Esophagus muscularis mucosa (tissue), 4 donors: ENCODE measurements at regions not wholly inside any gene's neighbourhood (a gene's known extent, or its start where the extent isn't known, plus 50 kb on each side); places are given as distances from the start of the nearest gene placed in this dataset.

ENCODE experiments used
- DNase-seq: peaks from one replicate; pipeline ENCODE4 v3.0.0-alpha.2; 2017; ENCODE audit errors: extremely low spot score
- H3K27ac ChIP-seq, 4 donors: fragments of 200-600 bp; sonication (generic); replicated peaks in 1 of 4; 1 replicate in 3 of 4; 2 replicates in 1 of 4; pipeline ENCODE4 v1.5.1; 2016 to 2019; ENCODE audit warnings: mild to moderate bottlenecking in 1 of 4
- H3K27me3 ChIP-seq, 4 donors: fragments of 200-600 bp; sonication (generic); one replicate each; pipeline versions ENCODE4 v1.5.1 to v1.6.0; 2016 to 2019
- H3K36me3 ChIP-seq, 4 donors: fragments of 200-600 bp; sonication (generic); one replicate each; pipeline ENCODE4 v1.5.1; 2016 to 2019
- H3K4me1 ChIP-seq, 4 donors: fragments of 200-600 bp; sonication (generic); one replicate each; pipeline ENCODE4 v1.5.1; 2016 to 2019
- H3K4me3 ChIP-seq, 4 donors: fragments of 200-600 bp; sonication (generic); 1 replicate in 2 of 4; 2 replicates in 2 of 4; pipeline ENCODE4 v1.5.1; 2016 to 2019; ENCODE audit warnings: mild to moderate bottlenecking in 4 of 4, moderate library complexity in 1 of 4
- H3K9me3 ChIP-seq, 4 donors: fragments of 200-600 bp; sonication (generic); 1 replicate in 3 of 4; 2 replicates in 1 of 4; pipeline ENCODE4 v1.5.1; 2016 to 2019
- CTCF ChIP-seq, 3 experiments: fragments of 200-600 bp in 2 of 3; fragments of 450-650 bp in 1 of 3; sonication (generic) in 2 of 3; IDR thresholded peaks; one replicate each; pipeline ENCODE4 v1.5.1; 2017 to 2019; ENCODE audit warnings: antibody characterized with exemption in 3 of 3, mild to moderate bottlenecking in 2 of 3, moderate library complexity in 1 of 3
- EP300 ChIP-seq: sonication (generic); formaldehyde crosslinking; IDR thresholded peaks from one replicate; pipeline ENCODE4 v1.6.1; 2017; ENCODE audit warnings: antibody characterized with exemption
- POLR2A ChIP-seq: fragments of 450-650 bp; IDR thresholded peaks from one replicate; pipeline ENCODE4 v1.6.1; 2017; ENCODE audit warnings: antibody characterized with exemption, moderate library complexity, mild to moderate bottlenecking, low read depth
- POLR2AphosphoS5 ChIP-seq, 2 donors: sonication (generic); formaldehyde crosslinking; IDR thresholded peaks; one replicate each; pipeline ENCODE4 v1.6.1; 2017; ENCODE audit warnings: antibody characterized with exemption in 2 of 2
- WGBS: methylation state at CpG from one replicate; pipeline ENCODE4 v1.1.5; 2018; 5-methylcytosine and 5-hydroxymethylcytosine counted together
- intact Hi-C: fragments of 100-400 bp; cut with DNase I; formaldehyde crosslinking; loops from one replicate; pipeline ENCODE4 v1.15.1; 2023

DNA sequence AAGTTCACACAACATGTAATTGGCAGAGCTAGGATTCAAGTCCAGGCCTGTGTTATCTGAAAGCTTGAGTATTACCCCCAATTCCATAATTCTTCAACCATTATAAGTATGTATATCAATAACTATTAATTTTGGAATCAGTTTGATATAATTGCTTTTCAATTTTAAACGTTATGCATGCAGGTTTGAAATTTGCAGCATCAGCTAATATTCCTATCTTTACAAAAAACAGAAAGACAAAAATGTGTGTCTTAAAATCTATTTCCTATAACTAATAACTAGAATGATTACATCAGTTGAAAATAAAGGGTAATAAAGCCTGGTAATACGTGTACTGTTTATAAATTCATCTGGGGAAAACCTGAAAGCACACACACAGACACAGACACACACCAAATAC, 543.3 kb upstream of the PKDCC start:
- Histone ChIP-seq H3K4me3 (no peak overlapping the region), H3K4me1 (no peaks in the 10 kb centered on the region), H3K9me3 (peaks cover 0 to 14% (median 2%) of the 10 kb centered on the region in 4 donors), H3K36me3 (no peaks in the 10 kb centered on the region), H3K27me3 (no peaks in the 10 kb centered on the region), H3K27ac (no peak overlapping the region)
- 88% methylated on average over 2 of the region's 2 CpGs for WGBS
- TF ChIP-seq EP300: no peak
- no peak for TF ChIP-seq POLR2AphosphoS5 (IDR thresholded peaks at IDR 0.05)
- no peak for TF ChIP-seq CTCF (IDR thresholded peaks at IDR 0.05)
- TF ChIP-seq POLR2A: no peak
- intact Hi-C loops: no loop called here
- no peak for DNase-seq

DNA sequence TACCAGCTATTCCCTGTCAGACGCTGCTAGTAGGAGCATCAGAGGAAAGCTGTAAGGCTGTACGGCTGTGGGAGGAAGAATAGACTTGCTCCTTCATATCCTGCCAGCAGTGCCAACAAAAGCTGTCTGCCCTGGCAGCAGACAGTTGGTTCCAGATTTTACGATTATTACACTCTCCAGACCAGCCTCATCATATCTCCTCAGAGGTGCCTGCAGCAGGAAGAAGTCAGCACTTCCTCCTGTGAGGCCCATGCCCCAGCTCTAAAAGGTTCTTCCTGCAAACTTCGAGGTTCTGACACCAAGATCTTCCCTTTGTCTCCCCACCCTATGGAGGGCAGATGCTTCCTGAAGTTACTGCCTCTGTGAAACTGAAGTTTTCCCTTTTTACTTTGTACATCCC, 537.7 kb upstream of the PKDCC start:
- intact Hi-C loops: no loop called here
- Histone ChIP-seq H3K36me3 (no peaks in the 10 kb centered on the region), H3K9me3 (no peaks in the 10 kb centered on the region), H3K27ac (no peak overlapping the region), H3K4me3 (no peak overlapping the region), H3K4me1 (no peaks in the 10 kb centered on the region), H3K27me3 (no peaks in the 10 kb centered on the region)
- no peak for DNase-seq
- TF ChIP-seq EP300 (no peak), CTCF (IDR thresholded peaks at IDR 0.05) (no peak), POLR2A (no peak), POLR2AphosphoS5 (IDR thresholded peaks at IDR 0.05) (no peak)
- 56% methylated on average over 4 of the region's 4 CpGs for WGBS

- no peak for TF ChIP-seq POLR2AphosphoS5 (IDR thresholded peaks at IDR 0.05)
- no peak for TF ChIP-seq POLR2A
- TF ChIP-seq CTCF (IDR thresholded peaks at IDR 0.05): no peak
- no peak for TF ChIP-seq EP300
- H3K4me3 ChIP-seq: no peak overlapping the region
- no peaks in the 10 kb centered on the region for H3K27me3 ChIP-seq
- H3K4me1 ChIP-seq: no peaks in the 10 kb centered on the region
- intact Hi-C loops: no loop called here
- no peaks in the 10 kb centered on the region for H3K9me3 ChIP-seq
- no peak for DNase-seq
- no peak overlapping the region for H3K27ac ChIP-seq
- no peaks in the 10 kb centered on the region for H3K36me3 ChIP-seq
Observed at GRCh38 chr2:41521211-41521610, 526.6 kb upstream of the PKDCC start.

GRCh38 chr2:41527525-41528323, 520.1 kb upstream of the PKDCC start:
- TF ChIP-seq POLR2AphosphoS5 (IDR thresholded peaks at IDR 0.05): no peak
- no peak for TF ChIP-seq CTCF (IDR thresholded peaks at IDR 0.05)
- no peak for TF ChIP-seq EP300
- TF ChIP-seq POLR2A: no peak
- Histone ChIP-seq H3K4me1 (no peaks in the 10 kb centered on the region), H3K9me3 (no peaks in the 10 kb centered on the region), H3K36me3 (no peaks in the 10 kb centered on the region), H3K27ac (no peak overlapping the region), H3K27me3 (no peaks in the 10 kb centered on the region), H3K4me3 (no peak overlapping the region)
- no peak for DNase-seq
- intact Hi-C loops: no loop called here
- WGBS: 91% methylated on average over 6 of the region's 6 CpGs

DNA sequence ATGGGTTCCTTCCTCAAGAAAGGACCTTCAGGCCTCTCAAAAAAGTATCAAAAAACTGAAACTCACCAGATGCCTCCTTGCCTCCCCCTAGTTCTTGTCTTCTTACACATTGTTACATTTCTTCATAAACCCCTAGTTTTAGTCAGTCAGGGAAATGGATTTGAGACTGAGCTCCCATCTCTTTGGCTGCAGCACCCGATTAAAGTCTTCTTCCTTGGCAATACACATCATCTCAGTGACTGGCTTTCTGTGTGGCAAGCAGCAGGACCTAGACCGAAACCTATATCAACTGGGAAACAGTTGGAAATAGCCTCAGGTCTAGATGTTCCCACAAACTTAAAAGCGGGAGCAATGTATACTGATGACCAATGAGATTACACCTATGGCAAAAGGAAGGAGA, 512.2 kb upstream of the PKDCC start:
- no peaks in the 10 kb centered on the region for H3K36me3 ChIP-seq
- H3K4me1 ChIP-seq: peaks cover 0 to 13% (median 8%) of the 10 kb centered on the region in 4 donors
- intact Hi-C loops: no loop called here
- DNase-seq: no peak
- WGBS: 88% methylated on average over 3 of the region's 3 CpGs
- no peaks in the 10 kb centered on the region for H3K9me3 ChIP-seq
- H3K4me3 ChIP-seq: no peak overlapping the region
- no peak for TF ChIP-seq EP300
- no peak for TF ChIP-seq POLR2A
- TF ChIP-seq CTCF (IDR thresholded peaks at IDR 0.05): no peak
- no peak for TF ChIP-seq POLR2AphosphoS5 (IDR thresholded peaks at IDR 0.05)
- no peak overlapping the region for H3K27ac ChIP-seq
- no peaks in the 10 kb centered on the region for H3K27me3 ChIP-seq
